ENCODE measurements at regions not wholly inside any gene's neighbourhood (a gene's known extent, or its start where the extent isn't known, plus 50 kb on each side); places are given as distances from the start of the nearest gene placed in this dataset.

- DNase-seq (ENCODE audit: insufficient read length, low spot score), result no peak
- FAIRE-seq, result no peak
- TF ChIP-seq POLR2A (IDR thresholded peaks at IDR 0.05; ENCODE audit: low read depth, low read length), result no peak
Observed at GRCh38 chr14:101134851-101135433, 231.4 kb upstream of the RTL1 start.

- FAIRE-seq, result no peak
- no peak for TF ChIP-seq POLR2A (IDR thresholded peaks at IDR 0.05; ENCODE audit: low read depth, low read length)
- DNase-seq (ENCODE audit: insufficient read length, low spot score), result no peak
Observed at GRCh38 chr14:101135796-101136742, 232.5 kb upstream of the RTL1 start.

GRCh38 chr14:101137234-101137633 lies 233.7 kb upstream of the RTL1 start:
- TF ChIP-seq POLR2A (IDR thresholded peaks at IDR 0.05; ENCODE audit: low read depth, low read length), result no peak
- no peak for FAIRE-seq
- no peak for DNase-seq (ENCODE audit: insufficient read length, low spot score)

GRCh38 chr14:101147848-101148247 lies 244.3 kb upstream of the RTL1 start:
- FAIRE-seq (no peak), DNase-seq (ENCODE audit: insufficient read length, low spot score) (no peak)
- TF ChIP-seq POLR2A (IDR thresholded peaks at IDR 0.05; ENCODE audit: low read depth, low read length), result no peak

GRCh38 chr14:101150039-101150610 lies 246.6 kb upstream of the RTL1 start:
- FAIRE-seq (no peak), DNase-seq (ENCODE audit: insufficient read length, low spot score) (no peak)
- TF ChIP-seq POLR2A (IDR thresholded peaks at IDR 0.05; ENCODE audit: low read depth, low read length), result no peak

- no peak for DNase-seq (ENCODE audit: insufficient read length, low spot score)
- no peak for TF ChIP-seq POLR2A (IDR thresholded peaks at IDR 0.05; ENCODE audit: low read depth, low read length)
- FAIRE-seq, result no peak
Observed at GRCh38 chr14:101151226-101151926, 247.9 kb upstream of the RTL1 start.

- no peak for FAIRE-seq
- TF ChIP-seq POLR2A (IDR thresholded peaks at IDR 0.05; ENCODE audit: low read depth, low read length), result no peak
Observed at GRCh38 chr14:101151927-101152305, 248.4 kb upstream of the RTL1 start.

GRCh38 chr14:101152855-101153254 lies 249.3 kb upstream of the RTL1 start:
- FAIRE-seq, result no peak
- TF ChIP-seq POLR2A (IDR thresholded peaks at IDR 0.05; ENCODE audit: low read depth, low read length), result no peak
- DNase-seq (ENCODE audit: insufficient read length, low spot score), result no peak

More at GRCh38 chr14:101151927-101152305, 248.4 kb upstream of the RTL1 start:
- DNase-seq (ENCODE audit: insufficient read length, low spot score), result no peak

GRCh38 chr14:101153691-101154090 lies 250.2 kb upstream of the RTL1 start:
- no peak for TF ChIP-seq POLR2A (IDR thresholded peaks at IDR 0.05; ENCODE audit: low read depth, low read length)
- FAIRE-seq (no peak), DNase-seq (ENCODE audit: insufficient read length, low spot score) (no peak)

GRCh38 chr14:101155575-101155974 lies 252.1 kb upstream of the RTL1 start:
- TF ChIP-seq POLR2A (IDR thresholded peaks at IDR 0.05; ENCODE audit: low read depth, low read length), result no peak
- no peak for DNase-seq (ENCODE audit: insufficient read length, low spot score)
- no peak for FAIRE-seq

- no peak for DNase-seq (ENCODE audit: insufficient read length, low spot score)
- TF ChIP-seq POLR2A (IDR thresholded peaks at IDR 0.05; ENCODE audit: low read depth, low read length), result no peak
- no peak for FAIRE-seq
Observed at GRCh38 chr14:101167428-101167827, 263.9 kb upstream of the RTL1 start.

GRCh38 chr14:101169267-101169666 lies 265.7 kb upstream of the RTL1 start:
- DNase-seq (ENCODE audit: insufficient read length, low spot score) (no peak), FAIRE-seq (no peak)
- no peak for TF ChIP-seq POLR2A (IDR thresholded peaks at IDR 0.05; ENCODE audit: low read depth, low read length)

GRCh38 chr14:101171650-101172049 lies 268.1 kb upstream of the RTL1 start:
- TF ChIP-seq POLR2A (IDR thresholded peaks at IDR 0.05; ENCODE audit: low read depth, low read length), result no peak
- DNase-seq (ENCODE audit: insufficient read length, low spot score), result no peak
- FAIRE-seq, result no peak
